GM12878 (cell line): ENCODE measurements at regions not wholly inside any gene's neighbourhood (a gene's known extent, or its start where the extent isn't known, plus 50 kb on each side); places are given as distances from the start of the nearest gene placed in this dataset.

ENCODE experiments used
- ATF2 ChIP-seq: IDR thresholded peaks from 2 replicates; pipeline ENCODE4 v1.6.1; 2012; ENCODE audit warnings: low read length, inconsistent platforms
- BCL11A ChIP-seq: IDR thresholded peaks from 2 replicates; pipeline ENCODE4 v1.6.1; 2011; ENCODE audit warnings: low read depth, low read length
- BCL3 ChIP-seq: IDR thresholded peaks from 2 replicates; pipeline ENCODE4 v1.6.1; 2011; ENCODE audit warnings: borderline replicate concordance, low read depth, mild to moderate bottlenecking, moderate library complexity, low read length; ENCODE audit not compliant: insufficient read depth, poor library complexity, severe bottlenecking
- IKZF2 ChIP-seq, 2 experiments: fragments of 450-650 bp; IDR thresholded peaks; 2 replicates each; pipeline ENCODE4 v1.6.1; 2017; ENCODE audit warnings: mild to moderate bottlenecking in 2 of 2, moderate library complexity in 2 of 2
- LARP7 ChIP-seq: fragments of 450-650 bp; IDR thresholded peaks from 2 replicates; pipeline ENCODE4 v1.6.1; 2017; ENCODE audit warnings: mild to moderate bottlenecking
- MTA3 ChIP-seq: IDR thresholded peaks from 2 replicates; pipeline ENCODE4 v1.6.1; 2012; ENCODE audit warnings: low read length, inconsistent platforms, borderline replicate concordance
- NFYB ChIP-seq: IDR thresholded peaks from 2 replicates; pipeline ENCODE4 v1.6.1; 2011; ENCODE audit warnings: low read depth, mild to moderate bottlenecking, low read length, improper control_type of control experiment, moderate library complexity; ENCODE audit not compliant: insufficient read depth
- PAX5 ChIP-seq: IDR thresholded peaks from 2 replicates; pipeline ENCODE4 v1.6.1; 2011; ENCODE audit warnings: low read depth, low read length, borderline replicate concordance
- RB1 ChIP-seq: fragments of 450-650 bp; formaldehyde crosslinking; IDR thresholded peaks from 2 replicates; pipeline ENCODE4 v1.6.1; 2017; ENCODE audit warnings: mild to moderate bottlenecking, borderline replicate concordance
- REST ChIP-seq: IDR thresholded peaks from 2 replicates; pipeline ENCODE4 v1.6.1; 2012; ENCODE audit warnings: mild to moderate bottlenecking, low read depth, low read length
- SP1 ChIP-seq: IDR thresholded peaks from one replicate; pipeline ENCODE4 v1.6.1; 2011; ENCODE audit warnings: low read depth, low read length
- TF ChIP-seq, protein P1 (sequence below): fragments of 450-650 bp; IDR thresholded peaks from 2 replicates; pipeline ENCODE4 v1.6.1; 2017; ENCODE audit warnings: low read depth, mild to moderate bottlenecking, moderate library complexity
- TF ChIP-seq, protein P2 (sequence below): IDR thresholded peaks from 2 replicates; pipeline ENCODE4 v1.6.1; 2012; ENCODE audit warnings: low read depth, low read length, improper control_type of control experiment

DNA sequence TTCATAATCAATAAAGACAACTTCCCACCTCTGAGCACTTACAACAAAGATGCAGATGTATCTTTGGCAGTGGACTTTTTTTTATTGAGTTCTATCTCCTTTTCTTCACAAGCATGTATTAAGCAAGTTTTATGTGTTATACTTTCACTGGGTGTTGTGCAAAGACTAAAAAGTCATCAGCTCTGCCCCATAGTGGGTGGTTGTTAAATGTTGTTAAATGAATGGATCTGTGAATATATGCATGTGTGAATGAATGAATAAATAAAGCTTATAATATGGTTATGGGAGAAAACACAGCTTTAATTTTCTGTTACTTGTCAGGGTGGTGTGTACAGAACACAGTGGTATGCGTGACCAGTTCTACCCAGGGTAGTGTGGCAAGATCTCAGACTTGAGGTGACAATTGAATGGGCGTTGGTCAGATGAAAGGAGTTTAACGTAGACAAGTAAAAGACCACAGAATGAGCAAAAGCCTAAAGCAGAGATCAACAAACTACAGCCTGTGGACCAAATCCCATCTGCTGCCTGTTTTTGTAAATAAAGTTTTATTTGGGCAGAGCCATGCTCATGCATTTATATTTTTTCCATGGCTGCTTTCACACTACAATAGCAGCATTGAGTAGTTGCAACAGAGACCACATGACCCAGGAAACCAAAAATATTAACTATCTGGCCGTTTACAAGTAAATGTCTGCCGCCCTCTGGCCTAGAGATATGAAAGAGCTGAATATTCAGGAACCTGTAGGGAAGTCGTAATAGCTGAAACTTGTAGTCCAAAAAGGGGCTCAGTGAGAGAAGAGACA, 207.4 kb upstream of the EEA1 start (continued):
- TF ChIP-seq IKZF2 (IDR thresholded peaks at IDR 0.05) = peak in 1 of 2 experiments; percentile 50; a peak in 3 of 4 replicates
- no peak for TF ChIP-seq SP1
- TF ChIP-seq NFYB = no peak
- TF ChIP-seq PAX5 = no peak
- TF ChIP-seq BCL11A = no peak
- no peak for TF ChIP-seq REST
- no peak for TF ChIP-seq RB1
- TF ChIP-seq, protein P1, sequence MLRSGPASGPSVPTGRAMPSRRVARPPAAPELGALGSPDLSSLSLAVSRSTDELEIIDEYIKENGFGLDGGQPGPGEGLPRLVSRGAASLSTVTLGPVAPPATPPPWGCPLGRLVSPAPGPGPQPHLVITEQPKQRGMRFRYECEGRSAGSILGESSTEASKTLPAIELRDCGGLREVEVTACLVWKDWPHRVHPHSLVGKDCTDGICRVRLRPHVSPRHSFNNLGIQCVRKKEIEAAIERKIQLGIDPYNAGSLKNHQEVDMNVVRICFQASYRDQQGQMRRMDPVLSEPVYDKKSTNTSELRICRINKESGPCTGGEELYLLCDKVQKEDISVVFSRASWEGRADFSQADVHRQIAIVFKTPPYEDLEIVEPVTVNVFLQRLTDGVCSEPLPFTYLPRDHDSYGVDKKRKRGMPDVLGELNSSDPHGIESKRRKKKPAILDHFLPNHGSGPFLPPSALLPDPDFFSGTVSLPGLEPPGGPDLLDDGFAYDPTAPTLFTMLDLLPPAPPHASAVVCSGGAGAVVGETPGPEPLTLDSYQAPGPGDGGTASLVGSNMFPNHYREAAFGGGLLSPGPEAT = 0 out of 2 replicates have a peak, but pooled peaks have one; percentile 39
- no peak for TF ChIP-seq LARP7
- TF ChIP-seq ATF2 = no peak
- TF ChIP-seq, protein P2, sequence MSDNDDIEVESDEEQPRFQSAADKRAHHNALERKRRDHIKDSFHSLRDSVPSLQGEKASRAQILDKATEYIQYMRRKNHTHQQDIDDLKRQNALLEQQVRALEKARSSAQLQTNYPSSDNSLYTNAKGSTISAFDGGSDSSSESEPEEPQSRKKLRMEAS = no peak
- TF ChIP-seq BCL3 = no peak
- no peak for TF ChIP-seq MTA3
